PC-3 (cell line): ENCODE measurements at regions not wholly inside any gene's neighbourhood (a gene's known extent, or its start where the extent isn't known, plus 50 kb on each side); places are given as distances from the start of the nearest gene placed in this dataset.

Source experiments
- EZH2 ChIP-seq: fragments of 300-600 bp; sonication (generic); IDR thresholded peaks from one replicate; pipeline ENCODE4 v1.6.1; 2017; ENCODE audit warnings: antibody characterized with exemption, mild to moderate bottlenecking, low read length; ENCODE audit not compliant: unreplicated experiment
- TF ChIP-seq, protein P1 (sequence below): fragments of 300-600 bp; sonication (generic); conservative IDR thresholded peaks from 2 replicates; pipeline ENCODE4 v1.5.1; 2017; ENCODE audit warnings: antibody characterized with exemption, low read depth, mild to moderate bottlenecking, low read length

DNA sequence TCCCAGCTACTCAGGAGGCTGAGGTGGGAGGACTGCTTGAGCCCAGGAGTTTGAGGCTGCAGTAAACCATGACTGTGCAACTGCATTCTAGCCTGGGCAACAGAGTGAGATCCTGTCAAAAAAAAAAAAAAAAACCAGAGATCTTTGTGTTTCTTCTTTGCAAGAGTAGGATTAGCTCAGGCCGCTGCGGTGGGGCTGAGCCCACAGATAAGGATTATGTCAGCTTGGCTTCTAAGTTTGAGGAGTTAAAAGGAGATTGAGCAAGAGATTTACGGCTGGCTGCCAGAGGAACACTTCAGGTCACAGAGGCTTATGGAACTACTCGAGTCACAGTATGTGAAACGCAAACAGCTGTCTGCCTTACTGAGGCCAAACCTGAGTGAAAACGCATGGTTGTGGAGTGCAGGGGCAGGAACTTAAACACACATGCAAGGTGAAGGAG lies 146.7 kb upstream of the L3MBTL4 start:
- TF ChIP-seq, protein P1, sequence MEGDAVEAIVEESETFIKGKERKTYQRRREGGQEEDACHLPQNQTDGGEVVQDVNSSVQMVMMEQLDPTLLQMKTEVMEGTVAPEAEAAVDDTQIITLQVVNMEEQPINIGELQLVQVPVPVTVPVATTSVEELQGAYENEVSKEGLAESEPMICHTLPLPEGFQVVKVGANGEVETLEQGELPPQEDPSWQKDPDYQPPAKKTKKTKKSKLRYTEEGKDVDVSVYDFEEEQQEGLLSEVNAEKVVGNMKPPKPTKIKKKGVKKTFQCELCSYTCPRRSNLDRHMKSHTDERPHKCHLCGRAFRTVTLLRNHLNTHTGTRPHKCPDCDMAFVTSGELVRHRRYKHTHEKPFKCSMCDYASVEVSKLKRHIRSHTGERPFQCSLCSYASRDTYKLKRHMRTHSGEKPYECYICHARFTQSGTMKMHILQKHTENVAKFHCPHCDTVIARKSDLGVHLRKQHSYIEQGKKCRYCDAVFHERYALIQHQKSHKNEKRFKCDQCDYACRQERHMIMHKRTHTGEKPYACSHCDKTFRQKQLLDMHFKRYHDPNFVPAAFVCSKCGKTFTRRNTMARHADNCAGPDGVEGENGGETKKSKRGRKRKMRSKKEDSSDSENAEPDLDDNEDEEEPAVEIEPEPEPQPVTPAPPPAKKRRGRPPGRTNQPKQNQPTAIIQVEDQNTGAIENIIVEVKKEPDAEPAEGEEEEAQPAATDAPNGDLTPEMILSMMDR, result no peak
- no peak for TF ChIP-seq EZH2
